GM12878 (cell line): ENCODE measurements at regions not wholly inside any gene's neighbourhood (a gene's known extent, or its start where the extent isn't known, plus 50 kb on each side); places are given as distances from the start of the nearest gene placed in this dataset.

Experiments
- CBX3 ChIP-seq: fragments of 200-600 bp; sonication (generic); IDR thresholded peaks from 2 replicates; pipeline ENCODE4 v1.6.1; 2016; ENCODE audit warnings: low read depth, borderline replicate concordance
- CHD2 ChIP-seq: IDR thresholded peaks from 2 replicates; pipeline ENCODE4 v1.6.1; 2011; ENCODE audit warnings: low read depth, low read length, improper control_type of control experiment, borderline replicate concordance
- JUNB ChIP-seq: IDR thresholded peaks from 2 replicates; pipeline ENCODE4 v1.6.1; 2016; ENCODE audit warnings: antibody characterized with exemption, mild to moderate bottlenecking
- PAX8 ChIP-seq: fragments of 450-650 bp; IDR thresholded peaks from 2 replicates; pipeline ENCODE4 v1.6.1; 2017; ENCODE audit warnings: mild to moderate bottlenecking, moderate library complexity
- RBBP5 ChIP-seq: fragments of 200-600 bp; sonication (generic); conservative IDR thresholded peaks from 2 replicates; pipeline ENCODE4 v1.6.1; 2016
- TF ChIP-seq, protein P1 (sequence below): IDR thresholded peaks from 2 replicates; pipeline ENCODE4 v1.6.1; 2012; ENCODE audit warnings: improper control_type of control experiment, low read depth, low read length; ENCODE audit not compliant: insufficient replicate concordance
- TF ChIP-seq, protein P2 (sequence below): fragments of 450-650 bp; IDR thresholded peaks from 2 replicates; pipeline ENCODE4 v1.6.1; 2016; ENCODE audit warnings: mild to moderate bottlenecking
- TF ChIP-seq, protein P3 (sequence below): fragments of 450-650 bp; IDR thresholded peaks from 2 replicates; pipeline ENCODE4 v1.6.1; 2016; ENCODE audit warnings: mild to moderate bottlenecking, moderate library complexity, borderline replicate concordance

DNA sequence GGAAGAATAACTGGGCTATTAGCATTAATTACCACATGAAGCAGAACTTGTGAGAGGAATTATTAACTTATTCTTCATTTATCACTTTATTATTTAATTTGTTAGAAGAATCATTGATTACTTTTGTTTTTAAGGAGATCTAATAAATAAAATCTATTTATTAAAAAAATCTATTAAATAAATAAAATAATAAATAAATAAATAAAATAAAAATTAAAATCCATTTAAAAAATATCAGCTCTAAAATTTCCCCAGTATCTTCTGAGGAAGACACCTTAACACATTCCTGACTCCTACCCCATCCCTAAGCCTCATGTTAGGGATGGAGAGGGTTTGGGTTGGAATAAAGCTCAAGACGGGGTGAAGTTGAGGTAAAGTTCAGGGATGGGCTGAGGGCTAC lies 231.4 kb downstream of the CLIC5 start (continued):
- TF ChIP-seq JUNB (no peak), CHD2 (no peak), CBX3 (no peak), PAX8 (no peak), RBBP5 (no peak)
- TF ChIP-seq, protein P1, sequence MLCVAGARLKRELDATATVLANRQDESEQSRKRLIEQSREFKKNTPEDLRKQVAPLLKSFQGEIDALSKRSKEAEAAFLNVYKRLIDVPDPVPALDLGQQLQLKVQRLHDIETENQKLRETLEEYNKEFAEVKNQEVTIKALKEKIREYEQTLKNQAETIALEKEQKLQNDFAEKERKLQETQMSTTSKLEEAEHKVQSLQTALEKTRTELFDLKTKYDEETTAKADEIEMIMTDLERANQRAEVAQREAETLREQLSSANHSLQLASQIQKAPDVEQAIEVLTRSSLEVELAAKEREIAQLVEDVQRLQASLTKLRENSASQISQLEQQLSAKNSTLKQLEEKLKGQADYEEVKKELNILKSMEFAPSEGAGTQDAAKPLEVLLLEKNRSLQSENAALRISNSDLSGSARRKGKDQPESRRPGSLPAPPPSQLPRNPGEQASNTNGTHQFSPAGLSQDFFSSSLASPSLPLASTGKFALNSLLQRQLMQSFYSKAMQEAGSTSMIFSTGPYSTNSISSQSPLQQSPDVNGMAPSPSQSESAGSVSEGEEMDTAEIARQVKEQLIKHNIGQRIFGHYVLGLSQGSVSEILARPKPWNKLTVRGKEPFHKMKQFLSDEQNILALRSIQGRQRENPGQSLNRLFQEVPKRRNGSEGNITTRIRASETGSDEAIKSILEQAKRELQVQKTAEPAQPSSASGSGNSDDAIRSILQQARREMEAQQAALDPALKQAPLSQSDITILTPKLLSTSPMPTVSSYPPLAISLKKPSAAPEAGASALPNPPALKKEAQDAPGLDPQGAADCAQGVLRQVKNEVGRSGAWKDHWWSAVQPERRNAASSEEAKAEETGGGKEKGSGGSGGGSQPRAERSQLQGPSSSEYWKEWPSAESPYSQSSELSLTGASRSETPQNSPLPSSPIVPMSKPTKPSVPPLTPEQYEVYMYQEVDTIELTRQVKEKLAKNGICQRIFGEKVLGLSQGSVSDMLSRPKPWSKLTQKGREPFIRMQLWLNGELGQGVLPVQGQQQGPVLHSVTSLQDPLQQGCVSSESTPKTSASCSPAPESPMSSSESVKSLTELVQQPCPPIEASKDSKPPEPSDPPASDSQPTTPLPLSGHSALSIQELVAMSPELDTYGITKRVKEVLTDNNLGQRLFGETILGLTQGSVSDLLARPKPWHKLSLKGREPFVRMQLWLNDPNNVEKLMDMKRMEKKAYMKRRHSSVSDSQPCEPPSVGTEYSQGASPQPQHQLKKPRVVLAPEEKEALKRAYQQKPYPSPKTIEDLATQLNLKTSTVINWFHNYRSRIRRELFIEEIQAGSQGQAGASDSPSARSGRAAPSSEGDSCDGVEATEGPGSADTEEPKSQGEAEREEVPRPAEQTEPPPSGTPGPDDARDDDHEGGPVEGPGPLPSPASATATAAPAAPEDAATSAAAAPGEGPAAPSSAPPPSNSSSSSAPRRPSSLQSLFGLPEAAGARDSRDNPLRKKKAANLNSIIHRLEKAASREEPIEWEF, result no peak
- TF ChIP-seq, protein P2, sequence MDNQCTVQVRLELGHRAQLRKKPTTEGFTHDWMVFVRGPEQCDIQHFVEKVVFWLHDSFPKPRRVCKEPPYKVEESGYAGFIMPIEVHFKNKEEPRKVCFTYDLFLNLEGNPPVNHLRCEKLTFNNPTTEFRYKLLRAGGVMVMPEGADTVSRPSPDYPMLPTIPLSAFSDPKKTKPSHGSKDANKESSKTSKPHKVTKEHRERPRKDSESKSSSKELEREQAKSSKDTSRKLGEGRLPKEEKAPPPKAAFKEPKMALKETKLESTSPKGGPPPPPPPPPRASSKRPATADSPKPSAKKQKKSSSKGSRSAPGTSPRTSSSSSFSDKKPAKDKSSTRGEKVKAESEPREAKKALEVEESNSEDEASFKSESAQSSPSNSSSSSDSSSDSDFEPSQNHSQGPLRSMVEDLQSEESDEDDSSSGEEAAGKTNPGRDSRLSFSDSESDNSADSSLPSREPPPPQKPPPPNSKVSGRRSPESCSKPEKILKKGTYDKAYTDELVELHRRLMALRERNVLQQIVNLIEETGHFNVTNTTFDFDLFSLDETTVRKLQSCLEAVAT, result no peak
- TF ChIP-seq, protein P3, sequence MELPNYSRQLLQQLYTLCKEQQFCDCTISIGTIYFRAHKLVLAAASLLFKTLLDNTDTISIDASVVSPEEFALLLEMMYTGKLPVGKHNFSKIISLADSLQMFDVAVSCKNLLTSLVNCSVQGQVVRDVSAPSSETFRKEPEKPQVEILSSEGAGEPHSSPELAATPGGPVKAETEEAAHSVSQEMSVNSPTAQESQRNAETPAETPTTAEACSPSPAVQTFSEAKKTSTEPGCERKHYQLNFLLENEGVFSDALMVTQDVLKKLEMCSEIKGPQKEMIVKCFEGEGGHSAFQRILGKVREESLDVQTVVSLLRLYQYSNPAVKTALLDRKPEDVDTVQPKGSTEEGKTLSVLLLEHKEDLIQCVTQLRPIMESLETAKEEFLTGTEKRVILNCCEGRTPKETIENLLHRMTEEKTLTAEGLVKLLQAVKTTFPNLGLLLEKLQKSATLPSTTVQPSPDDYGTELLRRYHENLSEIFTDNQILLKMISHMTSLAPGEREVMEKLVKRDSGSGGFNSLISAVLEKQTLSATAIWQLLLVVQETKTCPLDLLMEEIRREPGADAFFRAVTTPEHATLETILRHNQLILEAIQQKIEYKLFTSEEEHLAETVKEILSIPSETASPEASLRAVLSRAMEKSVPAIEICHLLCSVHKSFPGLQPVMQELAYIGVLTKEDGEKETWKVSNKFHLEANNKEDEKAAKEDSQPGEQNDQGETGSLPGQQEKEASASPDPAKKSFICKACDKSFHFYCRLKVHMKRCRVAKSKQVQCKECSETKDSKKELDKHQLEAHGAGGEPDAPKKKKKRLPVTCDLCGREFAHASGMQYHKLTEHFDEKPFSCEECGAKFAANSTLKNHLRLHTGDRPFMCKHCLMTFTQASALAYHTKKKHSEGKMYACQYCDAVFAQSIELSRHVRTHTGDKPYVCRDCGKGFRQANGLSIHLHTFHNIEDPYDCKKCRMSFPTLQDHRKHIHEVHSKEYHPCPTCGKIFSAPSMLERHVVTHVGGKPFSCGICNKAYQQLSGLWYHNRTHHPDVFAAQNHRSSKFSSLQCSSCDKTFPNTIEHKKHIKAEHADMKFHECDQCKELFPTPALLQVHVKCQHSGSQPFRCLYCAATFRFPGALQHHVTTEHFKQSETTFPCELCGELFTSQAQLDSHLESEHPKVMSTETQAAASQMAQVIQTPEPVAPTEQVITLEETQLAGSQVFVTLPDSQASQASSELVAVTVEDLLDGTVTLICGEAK, result no peak
